GM19099 (cell line): ENCODE measurements at regions not wholly inside any gene's neighbourhood (a gene's known extent, or its start where the extent isn't known, plus 50 kb on each side); places are given as distances from the start of the nearest gene placed in this dataset.

Experiments
- POLR2A ChIP-seq: IDR thresholded peaks from 3 replicates; pipeline ENCODE4 v1.6.1; 2011; ENCODE audit warnings: low read depth; ENCODE audit not compliant: insufficient read length; ENCODE audit errors: extremely low read depth

DNA sequence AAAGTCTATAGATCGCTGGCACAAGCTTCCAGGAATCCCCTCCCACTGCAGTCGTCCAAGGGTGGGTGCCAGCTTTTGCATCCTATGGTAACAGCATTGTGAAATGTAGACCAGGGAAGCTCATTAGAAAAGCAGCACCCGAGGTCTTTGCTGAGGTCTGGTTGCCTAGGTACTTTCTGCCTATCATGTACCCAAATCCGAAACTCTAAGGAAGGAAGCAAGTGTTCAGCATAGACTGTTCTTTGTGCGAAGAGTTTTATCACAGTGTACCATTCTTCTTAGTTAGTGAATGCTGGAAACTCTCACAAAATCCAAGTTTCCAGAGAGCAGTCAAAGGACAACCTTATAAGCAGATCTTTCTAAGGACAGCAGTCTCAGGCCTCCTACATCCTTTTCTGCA is 1532.7 kb upstream of the TMEM132C start:
- TF ChIP-seq POLR2A = no peak

- no peak for TF ChIP-seq POLR2A
Observed at GRCh38 chr12:126734710-126735109, 1532.3 kb upstream of the TMEM132C start.

DNA sequence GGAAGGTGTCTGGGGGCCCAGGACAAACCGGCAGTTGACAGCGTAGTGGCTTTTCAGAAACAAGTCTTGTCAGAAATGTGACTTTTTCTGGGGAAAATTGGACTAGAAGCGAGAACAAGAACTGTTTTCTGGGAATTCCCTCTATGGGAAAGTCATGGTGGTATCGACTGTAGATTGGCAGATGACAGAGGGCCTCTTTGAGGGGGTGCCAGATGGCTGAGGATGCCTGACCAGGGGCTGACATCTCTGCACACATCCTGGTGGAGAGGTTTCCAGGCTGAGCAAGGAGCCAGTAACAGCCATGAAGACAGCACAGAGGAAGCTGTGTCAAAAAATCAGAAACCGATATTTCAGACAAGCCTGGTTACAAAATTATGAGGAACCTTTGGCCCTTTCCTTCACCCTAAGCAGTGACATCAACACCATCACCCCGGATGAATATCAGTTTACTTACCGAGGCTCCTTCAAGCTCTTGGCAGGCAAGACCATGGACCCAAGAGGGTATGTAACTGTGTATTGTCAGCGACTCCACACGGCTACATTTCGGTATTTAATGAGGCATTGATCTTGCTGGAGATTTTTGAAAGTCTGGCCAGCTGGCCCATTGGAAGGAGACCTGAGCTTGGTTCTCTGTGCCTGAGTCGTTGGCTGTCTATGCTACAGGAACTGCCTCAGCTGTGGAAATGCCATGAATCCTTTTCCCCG is 1525.3 kb upstream of the TMEM132C start:
- TF ChIP-seq POLR2A = no peak

- no peak for TF ChIP-seq POLR2A
Observed at GRCh38 chr12:126742241-126742641, 1524.7 kb upstream of the TMEM132C start.

DNA sequence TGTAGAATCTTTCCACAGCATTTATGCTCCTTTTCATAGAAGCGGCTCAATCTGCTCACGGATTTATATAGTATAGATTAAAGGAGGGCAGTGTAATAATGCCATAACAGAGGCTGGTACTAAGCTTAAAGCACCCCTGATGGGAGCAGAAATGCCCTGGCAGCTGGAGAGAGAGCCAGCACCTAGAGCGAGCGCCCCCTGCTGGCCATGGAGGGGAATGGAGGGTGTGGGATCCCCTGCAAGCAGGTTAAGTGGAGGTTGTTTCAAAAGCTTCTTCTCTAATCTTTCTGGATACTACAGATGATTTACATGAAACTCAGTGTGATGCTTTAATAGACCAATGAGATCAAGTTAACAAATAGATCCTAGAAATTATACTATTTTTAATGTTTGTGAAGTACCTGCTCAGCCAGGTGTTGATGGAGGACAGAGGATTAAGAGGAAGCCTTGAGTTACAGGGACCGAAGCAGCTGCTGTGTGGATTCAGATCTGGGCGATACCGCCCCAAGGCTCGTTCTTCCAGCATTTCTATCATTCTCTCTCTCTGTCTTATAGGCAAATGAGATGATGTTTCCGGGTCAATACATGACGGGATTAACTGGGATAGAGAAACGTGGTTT is 1519.3 kb upstream of the TMEM132C start:
- no peak for TF ChIP-seq POLR2A

- TF ChIP-seq POLR2A = no peak
Observed at GRCh38 chr12:126752021-126752420, 1514.9 kb upstream of the TMEM132C start.

DNA sequence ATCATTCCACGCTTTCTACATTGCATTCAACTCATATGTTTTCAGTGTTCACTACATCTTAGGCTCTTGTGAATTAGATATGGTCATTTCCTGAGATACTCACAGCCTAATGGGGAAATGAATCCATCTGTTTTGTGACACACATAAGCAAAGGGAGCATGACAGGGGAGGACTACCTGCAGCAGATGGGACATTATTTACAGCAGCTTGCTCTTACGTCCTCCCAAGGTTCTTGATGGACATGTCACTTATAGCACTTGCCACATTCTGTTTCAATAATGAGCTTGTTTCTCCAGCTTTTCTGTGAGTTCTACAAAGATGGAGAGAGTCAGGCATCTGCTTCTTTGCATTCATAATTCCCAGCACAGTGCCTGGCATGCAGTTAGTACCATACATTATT is 1509.6 kb upstream of the TMEM132C start:
- no peak for TF ChIP-seq POLR2A

GRCh38 chr12:126760092-126760491 is 1506.9 kb upstream of the TMEM132C start:
- no peak for TF ChIP-seq POLR2A

GRCh38 chr12:126761420-126761819 is 1505.5 kb upstream of the TMEM132C start:
- TF ChIP-seq POLR2A = no peak

- TF ChIP-seq POLR2A = no peak
Observed at GRCh38 chr12:126762150-126762549, 1504.8 kb upstream of the TMEM132C start.

- no peak for TF ChIP-seq POLR2A
Observed at GRCh38 chr12:126763359-126763758, 1503.6 kb upstream of the TMEM132C start.

- TF ChIP-seq POLR2A = no peak
Observed at GRCh38 chr12:126767334-126767733, 1499.6 kb upstream of the TMEM132C start.

DNA sequence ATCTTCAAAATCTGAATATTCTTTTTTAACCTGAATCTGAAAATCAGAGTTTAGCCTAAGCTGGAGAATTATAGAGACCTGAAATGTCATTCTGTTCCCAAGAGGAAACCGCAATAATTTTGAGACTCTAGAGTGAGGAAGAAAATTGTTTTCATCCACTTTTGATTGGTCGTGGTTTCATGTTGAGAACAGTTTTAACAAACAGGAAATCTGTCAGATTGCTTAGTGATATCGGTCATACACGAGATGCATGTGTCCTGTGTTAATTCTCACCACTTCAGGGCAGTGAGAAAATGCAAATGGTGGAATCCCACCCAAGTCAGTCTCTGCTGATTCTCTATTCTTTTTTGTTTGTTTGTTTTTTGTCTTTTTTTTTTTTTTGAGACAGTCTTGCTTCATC is 1498.5 kb upstream of the TMEM132C start:
- TF ChIP-seq POLR2A = no peak

GRCh38 chr12:126770188-126770587 is 1496.8 kb upstream of the TMEM132C start:
- TF ChIP-seq POLR2A = no peak

DNA sequence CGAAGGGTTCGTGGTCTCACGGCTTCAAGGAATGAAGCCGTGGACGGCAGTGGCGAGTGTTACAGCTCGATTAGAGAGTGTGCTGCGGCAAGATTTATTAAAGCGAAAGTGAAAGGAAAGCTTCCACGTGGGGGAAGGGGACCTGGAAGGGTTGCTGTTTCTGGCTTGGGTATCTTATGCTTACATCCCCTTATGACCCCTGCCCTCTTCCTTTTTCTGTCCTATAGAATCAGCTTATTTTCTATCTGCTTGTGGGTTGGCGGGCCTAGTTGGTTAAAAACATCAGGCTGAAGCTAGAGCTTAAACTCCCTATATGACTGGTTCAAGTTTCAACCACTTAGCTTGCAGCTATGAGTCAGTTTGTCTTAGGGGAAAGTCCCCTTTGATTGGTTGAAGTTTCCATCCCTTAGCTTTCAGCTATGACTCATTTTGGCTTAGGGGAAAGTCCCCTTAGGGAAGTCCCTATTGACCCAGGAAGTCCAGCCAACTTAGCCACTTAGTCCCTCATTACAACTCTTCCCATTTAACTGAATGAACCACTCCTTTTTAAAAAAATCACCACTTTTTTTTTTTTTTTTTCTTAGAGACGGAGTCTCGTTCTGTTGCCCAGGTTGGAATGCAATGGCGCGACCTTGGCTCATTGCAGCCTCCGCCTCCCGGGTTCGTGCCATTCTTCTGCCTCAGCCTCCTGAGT is 1494.7 kb upstream of the TMEM132C start:
- TF ChIP-seq POLR2A = no peak

DNA sequence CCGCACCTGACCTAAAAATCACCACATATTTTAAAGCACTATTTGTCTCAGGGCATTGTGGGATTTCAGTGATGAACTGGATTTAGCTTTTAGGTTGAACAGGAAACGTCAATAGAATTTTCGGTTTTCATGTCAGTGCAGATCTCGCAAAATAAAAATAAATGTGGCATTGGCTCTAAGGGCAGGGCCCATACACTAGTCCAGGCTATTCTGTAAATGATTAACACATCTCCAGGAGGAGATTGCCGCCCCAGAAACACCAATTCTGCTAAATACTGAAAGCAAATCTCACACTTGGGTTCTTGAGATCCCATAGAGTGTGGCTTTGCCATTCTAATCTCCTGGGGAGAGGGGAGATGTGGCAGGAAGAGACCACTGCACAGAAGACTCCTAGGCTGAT is 1494.0 kb upstream of the TMEM132C start:
- no peak for TF ChIP-seq POLR2A

- no peak for TF ChIP-seq POLR2A
Observed at GRCh38 chr12:126773491-126773890, 1493.5 kb upstream of the TMEM132C start.

GRCh38 chr12:126776026-126776655 is 1490.8 kb upstream of the TMEM132C start:
- TF ChIP-seq POLR2A = no peak
